ENCODE measurements at regions not wholly inside any gene's neighbourhood (a gene's known extent, or its start where the extent isn't known, plus 50 kb on each side); places are given as distances from the start of the nearest gene placed in this dataset.

- no peak for DNase-seq (ENCODE audit: low spot score)
These were observed 73.8 kb downstream of the CBLN2 start for GRCh38 chr18:72470391-72470790.

- no peak for DNase-seq (ENCODE audit: low spot score)
These were observed 76.0 kb downstream of the CBLN2 start for GRCh38 chr18:72468021-72468710.

GRCh38 chr18:72460210-72460680, 83.9 kb downstream of the CBLN2 start:
- DNase-seq (ENCODE audit: low spot score), result no peak

GRCh38 chr18:72458271-72458670, 85.9 kb downstream of the CBLN2 start:
- no peak for DNase-seq (ENCODE audit: low spot score)

- DNase-seq (ENCODE audit: low spot score), result no peak
These were observed 87.3 kb downstream of the CBLN2 start for GRCh38 chr18:72456802-72457201.

- DNase-seq (ENCODE audit: low spot score), result no peak
These were observed 91.8 kb downstream of the CBLN2 start for GRCh38 chr18:72452328-72452727.

GRCh38 chr18:72444798-72445155, 99.4 kb downstream of the CBLN2 start:
- no peak for DNase-seq (ENCODE audit: low spot score)

GRCh38 chr18:72444111-72444797, 99.9 kb downstream of the CBLN2 start:
- no peak for DNase-seq (ENCODE audit: low spot score)

- DNase-seq (ENCODE audit: low spot score), result no peak
These were observed 107.7 kb downstream of the CBLN2 start for GRCh38 chr18:72436401-72436800.

GRCh38 chr18:72433756-72434155, 110.4 kb downstream of the CBLN2 start:
- no peak for DNase-seq (ENCODE audit: low spot score)

- no peak for DNase-seq (ENCODE audit: low spot score)
These were observed 116.4 kb downstream of the CBLN2 start for GRCh38 chr18:72427721-72428120.

- DNase-seq (ENCODE audit: low spot score), result no peak
These were observed 124.2 kb downstream of the CBLN2 start for GRCh38 chr18:72419914-72420313.

GRCh38 chr18:72412927-72413326, 131.2 kb downstream of the CBLN2 start:
- DNase-seq (ENCODE audit: low spot score), result no peak

- no peak for DNase-seq (ENCODE audit: low spot score)
These were observed 132.9 kb downstream of the CBLN2 start for GRCh38 chr18:72411261-72411660.

- DNase-seq (ENCODE audit: low spot score), result no peak
These were observed 133.7 kb downstream of the CBLN2 start for GRCh38 chr18:72410399-72410798.

- DNase-seq (ENCODE audit: low spot score), result no peak
These were observed 134.2 kb downstream of the CBLN2 start for GRCh38 chr18:72409903-72410302.

GRCh38 chr18:72407048-72407447, 137.1 kb downstream of the CBLN2 start:
- no peak for DNase-seq (ENCODE audit: low spot score)

- no peak for DNase-seq (ENCODE audit: low spot score)
These were observed 152.2 kb downstream of the CBLN2 start for GRCh38 chr18:72391951-72392350.

- DNase-seq (ENCODE audit: low spot score), result no peak
These were observed 152.7 kb downstream of the CBLN2 start for GRCh38 chr18:72391427-72391826.

GRCh38 chr18:72378016-72378415, 166.1 kb downstream of the CBLN2 start:
- no peak for DNase-seq (ENCODE audit: low spot score)

- no peak for DNase-seq (ENCODE audit: low spot score)
These were observed 167.9 kb downstream of the CBLN2 start for GRCh38 chr18:72376256-72376655.

- DNase-seq (ENCODE audit: low spot score), result no peak
These were observed 168.5 kb downstream of the CBLN2 start for GRCh38 chr18:72375618-72376017.

GRCh38 chr18:72372076-72372475, 172.1 kb downstream of the CBLN2 start:
- DNase-seq (ENCODE audit: low spot score), result no peak

GRCh38 chr18:72368308-72368707, 175.8 kb downstream of the CBLN2 start:
- DNase-seq (ENCODE audit: low spot score), result no peak

Measured in HuH-7 (cell line).